ENCODE measurements at regions not wholly inside any gene's neighbourhood (a gene's known extent, or its start where the extent isn't known, plus 50 kb on each side); places are given as distances from the start of the nearest gene placed in this dataset.

DNA sequence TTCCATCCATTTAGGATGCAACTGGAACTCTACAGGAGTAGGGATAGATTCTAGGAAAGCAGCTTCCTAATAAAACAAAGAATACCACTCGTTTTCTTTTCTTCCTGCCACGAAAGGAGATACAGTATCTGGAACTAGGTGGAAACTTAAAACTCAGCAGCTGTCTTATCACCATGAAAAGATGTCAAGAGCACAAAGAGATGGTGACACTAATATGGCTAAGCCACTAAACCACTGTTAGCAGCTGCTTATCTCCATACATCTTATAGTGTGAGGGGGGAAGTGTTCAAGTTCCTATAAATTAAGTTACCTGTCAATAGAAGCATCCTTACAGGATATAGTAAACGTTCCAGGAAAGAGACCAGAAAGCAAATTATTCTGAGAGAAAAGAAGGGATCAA is 162.5 kb downstream of the TYW3 start:
- TF ChIP-seq, protein P1, sequence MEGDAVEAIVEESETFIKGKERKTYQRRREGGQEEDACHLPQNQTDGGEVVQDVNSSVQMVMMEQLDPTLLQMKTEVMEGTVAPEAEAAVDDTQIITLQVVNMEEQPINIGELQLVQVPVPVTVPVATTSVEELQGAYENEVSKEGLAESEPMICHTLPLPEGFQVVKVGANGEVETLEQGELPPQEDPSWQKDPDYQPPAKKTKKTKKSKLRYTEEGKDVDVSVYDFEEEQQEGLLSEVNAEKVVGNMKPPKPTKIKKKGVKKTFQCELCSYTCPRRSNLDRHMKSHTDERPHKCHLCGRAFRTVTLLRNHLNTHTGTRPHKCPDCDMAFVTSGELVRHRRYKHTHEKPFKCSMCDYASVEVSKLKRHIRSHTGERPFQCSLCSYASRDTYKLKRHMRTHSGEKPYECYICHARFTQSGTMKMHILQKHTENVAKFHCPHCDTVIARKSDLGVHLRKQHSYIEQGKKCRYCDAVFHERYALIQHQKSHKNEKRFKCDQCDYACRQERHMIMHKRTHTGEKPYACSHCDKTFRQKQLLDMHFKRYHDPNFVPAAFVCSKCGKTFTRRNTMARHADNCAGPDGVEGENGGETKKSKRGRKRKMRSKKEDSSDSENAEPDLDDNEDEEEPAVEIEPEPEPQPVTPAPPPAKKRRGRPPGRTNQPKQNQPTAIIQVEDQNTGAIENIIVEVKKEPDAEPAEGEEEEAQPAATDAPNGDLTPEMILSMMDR (IDR thresholded peaks at IDR 0.05) = no peak
- no peaks in the 10 kb centered on the region for H3K9me3 ChIP-seq
- H3K36me3 ChIP-seq = no peaks in the 10 kb centered on the region
- H3K4me3 ChIP-seq = no peak overlapping the region
- no peak for DNase-seq (ENCODE audit: extremely low spot score in 2 of 2)
- no peak overlapping the region for H3K27ac ChIP-seq
- no peaks in the 10 kb centered on the region for H3K4me1 ChIP-seq
- no peaks in the 10 kb centered on the region for H3K27me3 ChIP-seq
- intact Hi-C loops (cut with DNase I) = no loop called here

- no peaks in the 10 kb centered on the region for H3K36me3 ChIP-seq
- intact Hi-C loops (cut with DNase I) = no loop called here
- no peak for DNase-seq (ENCODE audit: extremely low spot score in 2 of 2)
- H3K27ac ChIP-seq = no peak overlapping the region
- no peaks in the 10 kb centered on the region for H3K9me3 ChIP-seq
- no peak overlapping the region for H3K4me3 ChIP-seq
- TF ChIP-seq, protein P1 (IDR thresholded peaks at IDR 0.05) = no peak
- TF ChIP-seq POLR2A (IDR thresholded peaks at IDR 0.05) = no peak
- no peak for TF ChIP-seq POLR2AphosphoS5 (IDR thresholded peaks at IDR 0.05; ENCODE audit: insufficient read depth in 1 of 2, low read depth in 1 of 2)
- H3K4me1 ChIP-seq = no peaks in the 10 kb centered on the region
- H3K27me3 ChIP-seq = no peaks in the 10 kb centered on the region
Measured at GRCh38 chr1:74908131-74908530, 175.2 kb downstream of the TYW3 start.

GRCh38 chr1:74908797-74909196 is 175.8 kb downstream of the TYW3 start:
- no peak for TF ChIP-seq POLR2A (IDR thresholded peaks at IDR 0.05)
- TF ChIP-seq POLR2AphosphoS5 (IDR thresholded peaks at IDR 0.05; ENCODE audit: insufficient read depth in 1 of 2, low read depth in 1 of 2) = no peak
- TF ChIP-seq, protein P1 (IDR thresholded peaks at IDR 0.05) = no peak
- no peak overlapping the region for H3K27ac ChIP-seq
- DNase-seq (ENCODE audit: extremely low spot score in 2 of 2) = no peak
- no peaks in the 10 kb centered on the region for H3K27me3 ChIP-seq
- H3K9me3 ChIP-seq = no peaks in the 10 kb centered on the region
- H3K36me3 ChIP-seq = no peaks in the 10 kb centered on the region
- H3K4me3 ChIP-seq = no peak overlapping the region
- intact Hi-C loops (cut with DNase I) = no loop called here
- H3K4me1 ChIP-seq = no peaks in the 10 kb centered on the region

DNA sequence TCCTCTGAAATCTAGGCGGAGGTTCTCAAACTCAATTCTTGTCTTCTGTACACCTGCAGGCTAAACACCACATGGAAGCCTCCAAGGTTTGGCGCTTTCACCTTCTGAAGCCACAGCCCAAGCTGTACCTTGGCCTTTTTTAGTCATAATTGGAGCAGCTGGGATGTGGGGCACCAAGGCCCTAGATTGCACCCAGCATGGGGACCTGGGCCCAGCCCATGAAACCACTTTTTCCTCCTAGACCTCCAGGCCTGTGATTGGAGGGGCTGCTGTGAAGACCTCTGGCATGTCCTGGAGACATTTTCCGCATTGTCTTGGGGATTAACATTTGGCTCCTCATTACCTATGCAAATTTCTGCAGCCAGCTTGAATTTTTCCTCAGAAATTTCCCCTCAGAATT is 181.0 kb downstream of the TYW3 start:
- intact Hi-C loops (cut with DNase I) = no loop called here
- Histone ChIP-seq H3K9me3 (no peaks in the 10 kb centered on the region), H3K27me3 (no peaks in the 10 kb centered on the region), H3K36me3 (no peaks in the 10 kb centered on the region), H3K4me1 (no peaks in the 10 kb centered on the region), H3K4me3 (no peak overlapping the region), H3K27ac (no peak overlapping the region)
- DNase-seq (ENCODE audit: extremely low spot score in 2 of 2) = no peak
- TF ChIP-seq POLR2A (IDR thresholded peaks at IDR 0.05) (no peak), POLR2AphosphoS5 (IDR thresholded peaks at IDR 0.05; ENCODE audit: insufficient read depth in 1 of 2, low read depth in 1 of 2) (no peak)
- TF ChIP-seq, protein P1 (IDR thresholded peaks at IDR 0.05) = no peak

DNA sequence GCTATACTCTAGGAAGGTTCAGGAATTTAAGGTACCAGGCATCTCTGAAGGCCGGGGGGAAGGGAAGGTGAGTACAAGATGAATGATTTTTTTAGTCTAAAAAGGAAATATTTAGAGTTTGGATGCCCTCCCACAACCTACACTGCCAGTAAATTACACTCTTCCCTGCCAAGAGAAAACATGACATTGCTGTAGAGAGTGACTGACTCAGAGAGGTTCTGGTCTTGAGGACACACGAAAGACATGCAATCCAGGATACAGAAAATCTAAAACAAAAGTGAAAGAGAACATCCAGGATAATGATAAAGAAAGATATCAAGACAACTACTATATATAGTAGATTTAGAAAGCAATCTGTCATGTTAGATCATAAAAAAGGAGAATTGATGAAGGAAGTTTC is 200.5 kb downstream of the TYW3 start:
- H3K27ac ChIP-seq = no peak overlapping the region
- H3K27me3 ChIP-seq = no peaks in the 10 kb centered on the region
- no peaks in the 10 kb centered on the region for H3K9me3 ChIP-seq
- H3K4me3 ChIP-seq = no peak overlapping the region
- H3K4me1 ChIP-seq = no peaks in the 10 kb centered on the region
- no peak for TF ChIP-seq POLR2AphosphoS5 (IDR thresholded peaks at IDR 0.05; ENCODE audit: insufficient read depth in 1 of 2, low read depth in 1 of 2)
- TF ChIP-seq, protein P1 (IDR thresholded peaks at IDR 0.05) = no peak
- no peak for TF ChIP-seq POLR2A (IDR thresholded peaks at IDR 0.05)
- DNase-seq (ENCODE audit: extremely low spot score in 2 of 2) = no peak
- no peaks in the 10 kb centered on the region for H3K36me3 ChIP-seq
- intact Hi-C loops (cut with DNase I) = no loop called here
